OCI-LY3 (cell line): ENCODE measurements at regions not wholly inside any gene's neighbourhood (a gene's known extent, or its start where the extent isn't known, plus 50 kb on each side); places are given as distances from the start of the nearest gene placed in this dataset.

Source experiments
- H2AFZ ChIP-seq: fragments of 200-600, 300-600 bp; shearing (Covaris generic); 2 replicates; pipeline ENCODE4 v1.6.0; 2014; ENCODE audit warnings: antibody characterized with exemption, low read depth, low read length
- H3K27ac ChIP-seq: fragments of 200-600, 300-600 bp; sonication (generic); 2 replicates; pipeline ENCODE4 v1.5.1; 2014; ENCODE audit warnings: mild to moderate bottlenecking, low read length, moderate library complexity, mixed read lengths
- H3K27me3 ChIP-seq: fragments of 200-600, 300-600 bp; sonication (generic); 2 replicates; pipeline ENCODE4 v1.6.1; 2014; ENCODE audit warnings: low read depth, low read length, mixed read lengths
- H3K36me3 ChIP-seq: fragments of 200-600, 300-600 bp; sonication (generic); replicated peaks from 2 replicates; pipeline ENCODE3; 2014; ENCODE audit warnings: low read depth, low read length, mixed read lengths
- H3K4me1 ChIP-seq: fragments of 300-600, 200-600 bp; sonication (generic); 2 replicates; pipeline ENCODE4 v1.6.1; 2014; ENCODE audit warnings: low read length, mixed read lengths
- H3K4me2 ChIP-seq: fragments of 200-600, 300-600 bp; sonication (generic); 2 replicates; pipeline ENCODE4 v1.6.1; 2014; ENCODE audit warnings: low read length, mixed read lengths
- H3K4me3 ChIP-seq: fragments of 300-600, 200-600 bp; sonication (generic); 2 replicates; pipeline ENCODE4 v1.5.1; 2014; ENCODE audit warnings: antibody characterized with exemption, mild to moderate bottlenecking, low read length, moderate library complexity
- H3K79me2 ChIP-seq: fragments of 300-600, 200-600 bp; shearing (Covaris generic); 2 replicates; pipeline ENCODE4 v1.6.1; 2014; ENCODE audit warnings: mild to moderate bottlenecking, low read length, mixed read lengths
- H3K9ac ChIP-seq: fragments of 300-600, 200-600 bp; shearing (Covaris generic); 2 replicates; pipeline ENCODE4 v1.6.0; 2014; ENCODE audit warnings: mild to moderate bottlenecking, low read length, moderate library complexity
- H3K9me3 ChIP-seq: fragments of 200-600, 300-600 bp; shearing (Covaris generic); 2 replicates; pipeline ENCODE4 v1.6.1; 2014; ENCODE audit warnings: low read length, mixed read lengths; ENCODE audit not compliant: insufficient read depth
- H4K20me1 ChIP-seq: fragments of 200-600, 300-600 bp; sonication (generic); 2 replicates; pipeline ENCODE4 v1.6.1; 2016; ENCODE audit warnings: low read length, mixed read lengths; ENCODE audit not compliant: insufficient read depth
- CTCF ChIP-seq: fragments of 200-600, 300-600 bp; sonication (generic); IDR thresholded peaks from 2 replicates; pipeline ENCODE4 v1.5.1; 2014; ENCODE audit warnings: antibody characterized with exemption, low read length, low read depth
- EZH2phosphoT487 ChIP-seq: fragments of 200-600 bp; shearing (Covaris generic); IDR thresholded peaks from 2 replicates; pipeline ENCODE4 v1.6.1; 2018; ENCODE audit warnings: antibody characterized with exemption, mixed run types, low read depth

- no peak for TF ChIP-seq CTCF
- TF ChIP-seq EZH2phosphoT487 = no peak
- no peak overlapping the region for H3K4me3 ChIP-seq
- H2AFZ ChIP-seq = no peak overlapping the region
- H3K27me3 ChIP-seq = no peaks in the 10 kb centered on the region
- H4K20me1 ChIP-seq = no peaks in the 10 kb centered on the region
- H3K79me2 ChIP-seq = no peaks in the 10 kb centered on the region
- H3K36me3 ChIP-seq = no peaks in the 10 kb centered on the region
- peaks cover 6% of the 10 kb centered on the region; the same call in 1 of the 2 replicates for H3K4me1 ChIP-seq
- H3K9ac ChIP-seq = no peak overlapping the region
- H3K27ac ChIP-seq = no peak overlapping the region
- H3K4me2 ChIP-seq = no peak overlapping the region
- no peaks in the 10 kb centered on the region for H3K9me3 ChIP-seq
Observed at GRCh38 chr3:31220431-31220830, 312.3 kb upstream of the STT3B start.

- no peak overlapping the region for H2AFZ ChIP-seq
- H3K4me3 ChIP-seq = no peak overlapping the region
- no peaks in the 10 kb centered on the region for H4K20me1 ChIP-seq
- H3K36me3 ChIP-seq = no peaks in the 10 kb centered on the region
- peaks cover 22% of the 10 kb centered on the region for H3K4me1 ChIP-seq
- no peak overlapping the region for H3K4me2 ChIP-seq
- no peak for TF ChIP-seq CTCF
- TF ChIP-seq EZH2phosphoT487 = no peak
- H3K27ac ChIP-seq = no peak overlapping the region
- H3K79me2 ChIP-seq = no peaks in the 10 kb centered on the region
- no peaks in the 10 kb centered on the region for H3K27me3 ChIP-seq
- no peak overlapping the region for H3K9ac ChIP-seq
- H3K9me3 ChIP-seq = no peaks in the 10 kb centered on the region
Observed at GRCh38 chr3:31223278-31223677, 309.4 kb upstream of the STT3B start.

GRCh38 chr3:31224936-31225335 lies 307.8 kb upstream of the STT3B start:
- Histone ChIP-seq H2AFZ (no peak overlapping the region), H3K27ac (no peak overlapping the region), H3K79me2 (no peaks in the 10 kb centered on the region), H4K20me1 (no peaks in the 10 kb centered on the region), H3K9ac (no peak overlapping the region), H3K36me3 (no peaks in the 10 kb centered on the region), H3K27me3 (no peaks in the 10 kb centered on the region), H3K4me2 (no peak overlapping the region), H3K9me3 (no peaks in the 10 kb centered on the region), H3K4me1 (peaks cover 16% of the 10 kb centered on the region), H3K4me3 (no peak overlapping the region)
- TF ChIP-seq CTCF (no peak), EZH2phosphoT487 (no peak)

GRCh38 chr3:31225923-31226322 lies 306.8 kb upstream of the STT3B start:
- Histone ChIP-seq H3K36me3 (no peaks in the 10 kb centered on the region), H3K27me3 (no peaks in the 10 kb centered on the region), H3K4me1 (peaks cover 24% of the 10 kb centered on the region), H3K79me2 (no peaks in the 10 kb centered on the region), H3K4me3 (no peak overlapping the region), H4K20me1 (no peaks in the 10 kb centered on the region), H3K4me2 (no peak overlapping the region), H3K9ac (no peak overlapping the region), H3K9me3 (no peaks in the 10 kb centered on the region), H3K27ac (no peak overlapping the region), H2AFZ (no peak overlapping the region)
- TF ChIP-seq EZH2phosphoT487 = no peak

- Histone ChIP-seq H3K9ac (no peak overlapping the region), H3K4me3 (no peak overlapping the region)
Observed at GRCh38 chr3:31226346-31226745, 306.4 kb upstream of the STT3B start.

More at GRCh38 chr3:31226346-31226745, 306.4 kb upstream of the STT3B start:
- peaks cover 27% of the 10 kb centered on the region for H3K4me1 ChIP-seq
- H2AFZ ChIP-seq = no peak overlapping the region
- no peaks in the 10 kb centered on the region for H3K36me3 ChIP-seq
- H3K4me2 ChIP-seq = no peak overlapping the region
- no peaks in the 10 kb centered on the region for H3K27me3 ChIP-seq
- TF ChIP-seq CTCF (no peak), EZH2phosphoT487 (no peak)
- H4K20me1 ChIP-seq = no peaks in the 10 kb centered on the region
- H3K79me2 ChIP-seq = no peaks in the 10 kb centered on the region
- no peaks in the 10 kb centered on the region for H3K9me3 ChIP-seq
- H3K27ac ChIP-seq = no peak overlapping the region
